SU-DHL-6 (cell line): ENCODE measurements at regions not wholly inside any gene's neighbourhood (a gene's known extent, or its start where the extent isn't known, plus 50 kb on each side); places are given as distances from the start of the nearest gene placed in this dataset.

ENCODE experiments used
- CTCF ChIP-seq: fragments of 200-600 bp; sonication (generic); IDR thresholded peaks from one replicate; pipeline ENCODE4 v1.5.1; 2017; ENCODE audit warnings: antibody characterized with exemption, mild to moderate bottlenecking, low read length, moderate library complexity; ENCODE audit not compliant: insufficient read depth, poor library complexity, severe bottlenecking
- EZH2phosphoT487 ChIP-seq: fragments of 200-600 bp; sonication (generic), shearing (Covaris generic); conservative IDR thresholded peaks from 2 replicates; pipeline ENCODE4 v1.6.1; 2018; ENCODE audit warnings: mild to moderate bottlenecking, antibody characterized with exemption, low read length, moderate library complexity, mixed read lengths

GRCh38 chr6:133817460-133818047, 71.4 kb upstream of the TCF21 start:
- peak; percentile 82 for TF ChIP-seq CTCF
- no peak for TF ChIP-seq EZH2phosphoT487
